ENCODE measurements at regions not wholly inside any gene's neighbourhood (a gene's known extent, or its start where the extent isn't known, plus 50 kb on each side); places are given as distances from the start of the nearest gene placed in this dataset.

DNA sequence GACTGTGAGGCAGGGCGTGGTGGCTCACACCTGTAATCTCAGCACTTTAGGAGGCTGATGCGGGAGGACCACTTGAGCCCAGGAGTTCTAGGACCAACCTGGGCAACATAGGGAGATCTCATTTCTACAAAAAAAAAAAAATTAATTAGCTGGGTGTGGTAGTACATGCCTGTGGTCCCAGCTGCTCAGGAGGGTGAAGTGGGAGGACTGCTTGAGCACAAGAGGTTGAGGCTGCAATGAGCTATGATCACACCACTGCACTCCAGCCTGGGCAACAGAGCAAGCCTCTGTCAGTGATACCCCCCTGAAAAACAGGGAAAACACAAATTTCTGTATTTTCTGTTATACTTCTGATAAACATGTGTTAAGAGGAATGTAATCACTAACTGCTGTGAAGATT is 57.8 kb upstream of the ARHGAP32 start:
- no peaks in the 10 kb centered on the region for H3K9me1 ChIP-seq (ENCODE audit: control insufficient read depth, extremely low read depth, insufficient read depth, low read length)
- peak overlapping the region; percentile 34 for H3K27ac ChIP-seq (ENCODE audit: control insufficient read depth, insufficient read depth, low read length)
- no peaks in the 10 kb centered on the region for H3K36me3 ChIP-seq (ENCODE audit: control insufficient read depth in 2 of 2, extremely low read depth in 1 of 2, insufficient read depth in 2 of 2, low read length in 2 of 2)
- DNase-seq (ENCODE audit: low read depth, low spot score) (no peak), FAIRE-seq (no peak)
- H3K9ac ChIP-seq (ENCODE audit: control insufficient read depth, extremely low read depth, insufficient read depth, low read length), result no peak overlapping the region
- H3K27me3 ChIP-seq (ENCODE audit: control insufficient read depth, extremely low read depth, insufficient read depth, low read length), result no peaks in the 10 kb centered on the region
- H3K79me2 ChIP-seq (ENCODE audit: control insufficient read depth, insufficient read depth, low read length), result peaks cover 14% of the 10 kb centered on the region
- no peaks in the 10 kb centered on the region for H4K20me1 ChIP-seq (ENCODE audit: control insufficient read depth, extremely low read depth, insufficient read depth, low read length)
- H3K4me1 ChIP-seq (ENCODE audit: control insufficient read depth, extremely low read depth, insufficient read depth, low read length), result peaks cover 40% of the 10 kb centered on the region
- H3K4me2 ChIP-seq (ENCODE audit: control insufficient read depth, extremely low read depth, insufficient read depth, low read depth, low read length), result peak overlapping the region; percentile 27
- dilution Hi-C loops (cut with MboI; ENCODE audit: extremely low pct_ligation_motif_present, low sequenced_read_pairs), result no loop called here
- no peak for TF ChIP-seq EZH2 (IDR thresholded peaks at IDR 0.05; ENCODE audit: low read length)
- TF ChIP-seq, protein P1, sequence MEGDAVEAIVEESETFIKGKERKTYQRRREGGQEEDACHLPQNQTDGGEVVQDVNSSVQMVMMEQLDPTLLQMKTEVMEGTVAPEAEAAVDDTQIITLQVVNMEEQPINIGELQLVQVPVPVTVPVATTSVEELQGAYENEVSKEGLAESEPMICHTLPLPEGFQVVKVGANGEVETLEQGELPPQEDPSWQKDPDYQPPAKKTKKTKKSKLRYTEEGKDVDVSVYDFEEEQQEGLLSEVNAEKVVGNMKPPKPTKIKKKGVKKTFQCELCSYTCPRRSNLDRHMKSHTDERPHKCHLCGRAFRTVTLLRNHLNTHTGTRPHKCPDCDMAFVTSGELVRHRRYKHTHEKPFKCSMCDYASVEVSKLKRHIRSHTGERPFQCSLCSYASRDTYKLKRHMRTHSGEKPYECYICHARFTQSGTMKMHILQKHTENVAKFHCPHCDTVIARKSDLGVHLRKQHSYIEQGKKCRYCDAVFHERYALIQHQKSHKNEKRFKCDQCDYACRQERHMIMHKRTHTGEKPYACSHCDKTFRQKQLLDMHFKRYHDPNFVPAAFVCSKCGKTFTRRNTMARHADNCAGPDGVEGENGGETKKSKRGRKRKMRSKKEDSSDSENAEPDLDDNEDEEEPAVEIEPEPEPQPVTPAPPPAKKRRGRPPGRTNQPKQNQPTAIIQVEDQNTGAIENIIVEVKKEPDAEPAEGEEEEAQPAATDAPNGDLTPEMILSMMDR (optimal IDR thresholded peaks at IDR 0.05 in 1 of 3, IDR thresholded peaks at IDR 0.05 in 1 of 3, conservative IDR thresholded peaks at IDR 0.05 in 1 of 3; ENCODE audit: extremely low read depth in 1 of 3, insufficient read depth in 2 of 3, low read length in 3 of 3), result no peak
- H3K9me3 ChIP-seq (ENCODE audit: control insufficient read depth, low read depth, low read length), result no peaks in the 10 kb centered on the region
- H3K4me3 ChIP-seq (ENCODE audit: control insufficient read depth in 2 of 3, extremely low read depth in 1 of 3, insufficient read depth in 2 of 3, low read depth in 1 of 3, low read length in 3 of 3), result no peak overlapping the region
- H2AFZ ChIP-seq (ENCODE audit: control insufficient read depth, low read length), result no peak overlapping the region

DNA sequence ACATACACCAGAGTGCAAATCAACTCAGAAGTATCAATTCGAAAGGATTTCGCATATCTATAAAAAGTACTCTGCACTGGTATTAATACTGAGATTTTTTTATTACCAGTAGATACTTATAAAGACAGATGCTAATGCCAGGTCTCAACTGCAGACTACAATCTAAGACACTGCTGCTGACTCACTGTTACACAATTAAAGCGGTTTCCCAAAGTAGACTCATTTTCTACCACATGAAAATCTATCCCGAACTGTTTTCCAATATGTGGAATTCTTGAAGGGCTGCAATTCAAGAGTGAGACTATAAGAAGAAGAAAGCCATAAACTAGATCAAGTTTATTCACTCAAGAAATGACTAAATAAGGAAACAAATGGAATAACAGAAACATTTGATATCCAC is 57.2 kb upstream of the ARHGAP32 start:
- dilution Hi-C loops (cut with MboI; ENCODE audit: extremely low pct_ligation_motif_present, low sequenced_read_pairs), result no loop called here
- no peaks in the 10 kb centered on the region for H3K9me1 ChIP-seq (ENCODE audit: control insufficient read depth, extremely low read depth, insufficient read depth, low read length)
- H3K27ac ChIP-seq (ENCODE audit: control insufficient read depth, insufficient read depth, low read length), result peak overlapping the region; percentile 64
- no peaks in the 10 kb centered on the region for H3K27me3 ChIP-seq (ENCODE audit: control insufficient read depth, extremely low read depth, insufficient read depth, low read length)
- peaks cover 14% of the 10 kb centered on the region for H3K79me2 ChIP-seq (ENCODE audit: control insufficient read depth, insufficient read depth, low read length)
- peaks cover 40% of the 10 kb centered on the region for H3K4me1 ChIP-seq (ENCODE audit: control insufficient read depth, extremely low read depth, insufficient read depth, low read length)
- no peak overlapping the region for H2AFZ ChIP-seq (ENCODE audit: control insufficient read depth, low read length)
- DNase-seq (ENCODE audit: low read depth, low spot score), result no peak
- no peak for TF ChIP-seq EZH2 (IDR thresholded peaks at IDR 0.05; ENCODE audit: low read length)
- TF ChIP-seq, protein P1 (optimal IDR thresholded peaks at IDR 0.05 in 1 of 3, IDR thresholded peaks at IDR 0.05 in 1 of 3, conservative IDR thresholded peaks at IDR 0.05 in 1 of 3; ENCODE audit: extremely low read depth in 1 of 3, insufficient read depth in 2 of 3, low read length in 3 of 3), result no peak
- H3K36me3 ChIP-seq (ENCODE audit: control insufficient read depth in 2 of 2, extremely low read depth in 1 of 2, insufficient read depth in 2 of 2, low read length in 2 of 2), result no peaks in the 10 kb centered on the region
- H4K20me1 ChIP-seq (ENCODE audit: control insufficient read depth, extremely low read depth, insufficient read depth, low read length), result no peaks in the 10 kb centered on the region
- no peaks in the 10 kb centered on the region for H3K9me3 ChIP-seq (ENCODE audit: control insufficient read depth, low read depth, low read length)
- FAIRE-seq, result peak; percentile 44
- no peak overlapping the region for H3K4me3 ChIP-seq (ENCODE audit: control insufficient read depth in 2 of 3, extremely low read depth in 1 of 3, insufficient read depth in 2 of 3, low read depth in 1 of 3, low read length in 3 of 3)
- peak overlapping the region; percentile 27 for H3K4me2 ChIP-seq (ENCODE audit: control insufficient read depth, extremely low read depth, insufficient read depth, low read depth, low read length)
- no peak overlapping the region for H3K9ac ChIP-seq (ENCODE audit: control insufficient read depth, extremely low read depth, insufficient read depth, low read length)
